NCI-H187 treated with DMSO at 0.1 percent for 48 hours (cell line): ENCODE measurements at regions not wholly inside any gene's neighbourhood (a gene's known extent, or its start where the extent isn't known, plus 50 kb on each side); places are given as distances from the start of the nearest gene placed in this dataset.

Experiments used
- DNase-seq: peaks from one replicate; lab custom pipeline; 2025; lab: John Stamatoyannopoulos, UW

- no peak for DNase-seq
These were observed 61.6 kb downstream of the LSM5 start for GRCh38 chr7:32428546-32428945.

GRCh38 chr7:32427769-32428291, 62.4 kb downstream of the LSM5 start:
- DNase-seq, result no peak

- DNase-seq, result no peak
These were observed 73.3 kb downstream of the LSM5 start for GRCh38 chr7:32416846-32417245.

- no peak for DNase-seq
These were observed 74.2 kb downstream of the LSM5 start for GRCh38 chr7:32415936-32416335.

DNA sequence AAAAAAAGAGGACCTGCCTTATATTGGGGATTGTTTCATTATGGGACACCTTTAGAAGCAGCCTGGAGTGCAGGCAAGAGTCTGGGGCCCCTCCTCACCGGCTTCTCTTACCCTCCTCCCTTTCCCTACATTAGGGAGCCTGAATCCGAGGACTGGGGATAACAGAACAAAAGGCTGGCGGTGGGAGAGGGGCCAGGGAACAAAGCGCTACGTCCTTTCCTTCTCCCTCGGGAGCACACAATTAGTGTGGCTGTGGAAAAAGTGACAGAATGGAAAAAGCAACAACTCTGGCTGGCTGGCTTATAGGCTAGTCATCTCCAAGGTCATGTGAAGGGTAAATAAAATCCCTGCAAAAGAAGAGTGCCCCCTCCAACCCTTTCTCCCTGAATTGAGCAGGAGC, 74.7 kb downstream of the LSM5 start:
- DNase-seq, result no peak

DNA sequence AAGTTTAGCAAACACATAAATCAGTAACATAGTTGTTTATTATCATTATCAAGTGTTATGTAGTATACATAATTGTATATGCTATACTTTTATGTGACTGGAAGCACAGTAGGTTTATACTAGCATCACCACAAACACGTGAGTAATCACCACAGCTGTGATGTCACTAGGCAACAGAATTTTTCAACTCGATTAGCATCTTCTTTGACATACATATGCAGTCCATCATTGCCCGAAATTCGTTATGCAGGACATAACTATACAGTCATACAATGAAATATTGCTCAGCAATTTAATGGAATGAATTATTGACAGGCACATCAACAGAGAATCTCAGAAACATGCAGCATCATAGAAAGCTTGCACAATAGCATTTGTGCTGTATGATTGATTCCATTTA, 77.7 kb downstream of the LSM5 start:
- DNase-seq, result no peak

DNA sequence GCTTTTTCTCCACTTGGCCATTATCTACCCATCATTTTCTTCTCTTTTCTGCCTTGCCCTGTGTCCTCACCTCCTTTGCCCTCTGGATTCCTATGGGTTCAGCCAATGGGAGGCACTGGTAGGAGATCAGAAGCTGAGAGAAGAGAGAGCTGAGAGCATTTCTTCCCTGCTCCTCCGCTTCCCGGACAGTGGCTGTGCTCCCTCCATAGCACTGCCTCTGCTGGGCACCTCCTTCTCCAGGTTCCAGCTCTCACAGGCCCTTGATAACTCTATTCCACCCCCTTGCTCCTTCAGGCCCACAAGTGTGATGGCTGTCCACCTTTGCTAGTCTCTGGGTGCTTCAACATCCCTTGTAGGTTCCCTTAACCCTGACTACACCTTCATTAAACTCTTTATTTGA, 79.6 kb downstream of the LSM5 start:
- no peak for DNase-seq

DNA sequence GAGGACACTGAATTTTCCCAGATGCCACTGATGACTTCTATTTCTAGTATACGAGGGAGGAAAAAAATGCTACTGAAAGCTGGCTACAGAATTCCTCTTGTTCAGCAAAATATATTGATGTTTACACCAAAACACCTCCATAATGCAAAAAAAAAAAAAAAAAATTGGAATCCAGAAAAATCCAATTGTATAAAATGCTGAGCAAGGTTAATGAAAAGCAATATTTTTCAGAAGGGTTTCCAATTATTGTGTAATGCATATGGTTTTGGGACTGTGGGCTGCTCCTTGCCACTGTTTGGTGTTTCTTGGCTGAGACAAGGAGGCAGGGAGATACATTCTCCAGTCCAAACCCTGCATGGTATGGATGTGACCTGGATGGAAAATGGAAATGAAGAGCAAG, 83.8 kb downstream of the LSM5 start:
- DNase-seq, result no peak

DNA sequence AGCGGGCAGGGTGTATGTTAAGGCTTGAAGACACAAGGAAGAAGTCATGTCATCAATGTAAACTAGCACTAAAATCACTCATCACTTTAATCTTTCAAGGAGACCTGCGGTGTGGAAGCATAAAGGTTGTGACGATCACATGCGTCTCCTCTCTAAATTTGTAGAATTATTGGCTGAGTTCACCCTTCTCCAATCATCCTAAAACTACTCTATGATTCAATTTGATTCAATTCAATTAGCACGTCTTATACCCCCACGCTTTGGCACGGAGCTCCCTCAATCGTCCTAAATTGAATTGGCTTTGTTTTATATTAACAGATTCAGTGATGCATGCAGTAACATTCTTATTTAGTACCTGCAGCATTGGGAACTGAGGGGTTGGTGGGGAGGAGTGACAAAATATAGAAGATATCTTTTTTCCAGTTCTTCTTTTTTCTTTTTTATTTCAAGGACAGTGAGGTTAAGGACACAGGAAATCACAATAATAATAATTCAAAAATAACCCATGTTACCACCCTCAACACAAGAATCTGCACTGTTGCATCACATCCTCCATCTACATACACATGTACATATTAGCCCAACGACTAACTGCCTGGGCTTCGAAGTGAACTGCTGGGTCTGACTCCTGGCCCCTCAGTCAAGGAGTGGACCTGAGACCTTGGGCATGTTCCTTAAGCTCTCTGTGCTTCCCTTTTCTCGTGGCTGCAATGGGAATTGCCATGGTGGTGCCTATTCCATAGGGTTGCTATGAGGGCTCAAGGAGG, 86.5 kb downstream of the LSM5 start:
- no peak for DNase-seq

GRCh38 chr7:32400676-32401075, 89.5 kb downstream of the LSM5 start:
- DNase-seq, result no peak

DNA sequence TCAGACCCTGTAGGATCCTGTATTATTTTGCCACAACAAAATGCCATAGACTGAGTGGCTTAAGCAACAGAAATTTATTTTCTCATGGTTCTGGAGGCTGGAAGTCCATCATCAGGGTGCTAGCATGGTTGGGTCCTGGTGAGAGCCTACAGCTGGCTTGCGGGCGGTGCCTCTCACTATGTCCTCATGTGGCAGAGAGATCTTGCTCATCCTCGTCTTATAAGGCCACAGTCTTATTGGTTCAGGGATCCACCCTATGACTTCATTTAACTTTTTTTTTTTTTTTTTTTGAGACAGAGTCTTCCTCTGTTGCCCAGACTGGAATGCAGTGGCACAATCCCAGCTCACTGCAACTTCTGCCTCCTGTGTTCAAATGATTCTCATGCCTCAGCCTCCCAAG, 90.9 kb downstream of the LSM5 start:
- DNase-seq, result no peak

DNA sequence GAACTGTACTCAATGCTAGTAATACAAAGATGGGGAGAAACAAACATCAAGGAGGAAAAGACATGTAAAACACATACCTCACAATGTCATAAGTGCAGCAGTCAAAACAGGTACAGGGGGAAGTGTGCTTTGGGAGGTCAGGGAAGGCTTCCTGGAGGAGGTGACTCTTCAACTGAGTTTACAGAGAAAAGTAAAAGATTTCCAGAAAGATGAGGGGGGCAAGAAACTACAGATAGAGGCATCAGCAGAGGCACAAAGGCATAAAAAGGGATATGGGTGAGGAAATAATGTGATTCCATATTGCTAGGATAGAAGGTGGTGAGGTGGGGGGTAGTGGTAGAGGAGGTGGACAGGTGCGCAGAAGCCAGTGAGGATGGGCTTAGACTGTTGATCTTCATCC, 95.0 kb downstream of the LSM5 start:
- DNase-seq, result no peak

- DNase-seq, result no peak
These were observed 96.3 kb downstream of the LSM5 start for GRCh38 chr7:32393861-32394260.

DNA sequence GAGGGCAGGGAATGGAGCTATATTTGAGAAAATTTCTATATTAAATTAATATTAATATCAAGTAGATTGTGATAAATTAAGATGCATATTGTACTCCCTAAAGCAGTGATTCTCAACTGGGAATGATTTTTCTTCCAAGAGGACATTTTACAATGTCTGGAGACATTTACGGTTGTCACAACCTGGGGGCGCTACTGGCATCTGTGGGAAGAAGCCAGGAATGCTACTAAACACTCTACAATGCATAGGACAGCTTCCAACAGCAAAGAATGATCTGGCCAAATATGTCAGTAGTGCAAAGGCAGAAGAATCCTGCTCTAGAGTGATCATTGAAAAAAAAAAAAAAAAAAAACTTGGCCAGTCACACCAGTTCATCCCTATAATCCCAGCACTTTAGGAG, 100.0 kb downstream of the LSM5 start:
- DNase-seq, result no peak

- no peak for DNase-seq
These were observed 104.7 kb downstream of the LSM5 start for GRCh38 chr7:32385316-32385956.

- no peak for DNase-seq
These were observed 109.1 kb downstream of the LSM5 start for GRCh38 chr7:32381024-32381601.

GRCh38 chr7:32379510-32380112, 110.6 kb downstream of the LSM5 start:
- no peak for DNase-seq

GRCh38 chr7:32378988-32379387, 111.2 kb downstream of the LSM5 start:
- no peak for DNase-seq

GRCh38 chr7:32364581-32364980, 125.6 kb downstream of the LSM5 start:
- no peak for DNase-seq

GRCh38 chr7:32360127-32360526, 130.1 kb downstream of the LSM5 start:
- DNase-seq, result no peak

- DNase-seq, result no peak
These were observed 132.5 kb downstream of the LSM5 start for GRCh38 chr7:32357535-32358277.

DNA sequence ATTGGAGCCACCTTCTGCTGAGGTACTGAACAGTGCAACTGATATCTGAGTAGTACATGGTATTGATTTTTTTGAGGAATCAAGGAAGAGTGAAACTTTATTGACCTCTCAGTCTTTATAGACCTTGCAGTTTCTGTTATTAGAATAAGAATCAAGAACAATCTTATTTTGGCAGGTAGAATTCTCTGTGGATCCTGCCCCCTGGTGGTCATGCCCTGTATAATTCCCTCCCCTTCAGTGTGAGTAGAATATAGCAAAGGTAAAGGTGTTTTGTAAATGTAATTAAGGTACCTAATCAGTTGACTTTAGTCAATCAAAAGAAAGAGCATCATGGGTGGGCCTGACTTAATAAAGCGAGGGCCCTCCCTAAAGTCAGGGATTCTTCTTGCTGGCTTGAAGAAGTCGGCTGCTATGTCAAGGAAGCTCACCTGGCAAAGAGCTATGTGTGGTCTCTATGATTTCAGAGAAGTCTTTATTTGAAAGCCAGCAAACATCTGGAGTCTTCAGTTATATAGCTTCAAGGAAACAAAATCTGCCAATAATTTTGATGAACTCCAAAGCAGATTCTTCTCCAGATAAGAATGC, 142.8 kb downstream of the LSM5 start:
- DNase-seq, result no peak
